ENCODE measurements at regions not wholly inside any gene's neighbourhood (a gene's known extent, or its start where the extent isn't known, plus 50 kb on each side); places are given as distances from the start of the nearest gene placed in this dataset.

- DNase-seq = no peak
- no peak for ATAC-seq (ENCODE audit: low FRiP score)
- Histone ChIP-seq H3K27me3 (ENCODE audit: control insufficient read depth in 1 of 2, insufficient read depth in 2 of 2, low read length in 1 of 2) (no peaks in the 10 kb centered on the region), H3K4me3 (ENCODE audit: low read length in 2 of 2) (no peak overlapping the region), H3K4me1 (ENCODE audit: control insufficient read depth in 1 of 2, insufficient read depth in 2 of 2, low read length in 2 of 2) (peaks cover 0 to 4% of the 10 kb centered on the region in 2 donors), H3K9me3 (ENCODE audit: control insufficient read depth, low read length) (no peaks in the 10 kb centered on the region), H3K27ac (ENCODE audit: low read depth in 1 of 2, low read length in 2 of 2) (no peak overlapping the region), H3K36me3 (ENCODE audit: control insufficient read depth in 1 of 2, insufficient read depth in 2 of 2, low read length in 1 of 2) (no peaks in the 10 kb centered on the region)
- intact Hi-C loops (cut with DNase I) = no loop called here
Measured at GRCh38 chr10:90197766-90198165, 496.4 kb downstream of the KIF20B start.

DNA sequence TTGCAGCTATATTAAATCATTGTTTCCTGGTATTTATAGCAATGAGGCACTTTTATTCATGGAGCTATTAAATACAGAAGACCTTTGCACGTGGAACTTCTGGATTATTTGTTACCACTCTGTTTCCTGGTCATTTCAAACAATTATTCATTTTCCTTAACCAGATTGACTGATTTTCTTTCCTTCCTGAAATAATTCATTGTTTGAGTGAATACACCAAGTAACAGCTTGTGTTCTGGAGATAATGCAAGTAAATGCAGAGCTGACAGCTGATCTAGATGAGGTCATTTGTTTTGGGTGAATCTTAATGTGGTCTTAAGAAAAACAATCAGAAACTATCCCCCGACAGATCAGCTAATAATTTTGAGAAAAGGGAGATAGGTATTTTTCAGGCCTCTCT is 497.7 kb downstream of the KIF20B start:
- H3K4me1 ChIP-seq (ENCODE audit: control insufficient read depth in 1 of 2, insufficient read depth in 2 of 2, low read length in 2 of 2) = peaks cover 0 to 4% of the 10 kb centered on the region in 2 donors
- no peak overlapping the region for H3K4me3 ChIP-seq (ENCODE audit: low read length in 2 of 2)
- DNase-seq (no peak), ATAC-seq (ENCODE audit: low FRiP score) (no peak)
- intact Hi-C loops (cut with DNase I) = no loop called here
- H3K36me3 ChIP-seq (ENCODE audit: control insufficient read depth in 1 of 2, insufficient read depth in 2 of 2, low read length in 1 of 2) = no peaks in the 10 kb centered on the region
- H3K27ac ChIP-seq (ENCODE audit: low read depth in 1 of 2, low read length in 2 of 2) = no peak overlapping the region
- 69 to 79% methylated on average over 2 of the region's 2 CpGs for WGBS, 2 donors
- no peaks in the 10 kb centered on the region for H3K27me3 ChIP-seq (ENCODE audit: control insufficient read depth in 1 of 2, insufficient read depth in 2 of 2, low read length in 1 of 2)
- no peaks in the 10 kb centered on the region for H3K9me3 ChIP-seq (ENCODE audit: control insufficient read depth, low read length)

DNA sequence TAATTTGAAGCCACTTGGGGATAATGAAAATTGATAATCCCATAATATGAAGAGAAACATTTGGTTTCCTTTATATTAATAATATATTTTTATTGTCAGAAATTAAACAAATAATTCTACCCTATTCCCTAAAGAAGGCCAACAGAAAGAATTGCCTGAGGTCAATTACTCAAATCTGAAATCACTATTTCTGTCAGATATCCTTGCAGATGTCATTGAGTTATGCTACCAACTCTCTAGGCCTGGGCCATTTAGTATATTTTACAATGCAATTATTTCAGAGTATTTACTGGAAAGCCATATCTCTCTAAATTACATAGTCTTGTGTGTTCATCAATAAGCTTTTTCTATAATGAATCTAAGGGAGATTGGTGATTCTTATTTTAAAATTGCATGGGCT is 498.1 kb downstream of the KIF20B start:
- ATAC-seq (ENCODE audit: low FRiP score) (no peak), DNase-seq (no peak)
- H3K4me3 ChIP-seq (ENCODE audit: low read length in 2 of 2) = no peak overlapping the region

GRCh38 chr10:90204131-90204955 is 503.0 kb downstream of the KIF20B start:
- WGBS, 2 donors = 77 to 79% methylated on average over 6 of the region's 6 CpGs
- Histone ChIP-seq H3K9me3 (ENCODE audit: control insufficient read depth, low read length) (no peaks in the 10 kb centered on the region), H3K4me3 (ENCODE audit: low read length in 2 of 2) (no peak overlapping the region), H3K27me3 (ENCODE audit: control insufficient read depth in 1 of 2, insufficient read depth in 2 of 2, low read length in 1 of 2) (no peaks in the 10 kb centered on the region), H3K4me1 (ENCODE audit: control insufficient read depth in 1 of 2, insufficient read depth in 2 of 2, low read length in 2 of 2) (no peaks in the 10 kb centered on the region), H3K27ac (ENCODE audit: low read depth in 1 of 2, low read length in 2 of 2) (no peak overlapping the region), H3K36me3 (ENCODE audit: control insufficient read depth in 1 of 2, insufficient read depth in 2 of 2, low read length in 1 of 2) (no peaks in the 10 kb centered on the region)
- intact Hi-C loops (cut with DNase I) = no loop called here
- no peak for DNase-seq
- no peak for ATAC-seq (ENCODE audit: low FRiP score)

More for the DNA sequence above, 498.1 kb downstream of the KIF20B start:
- intact Hi-C loops (cut with DNase I) = no loop called here
- no peaks in the 10 kb centered on the region for H3K27me3 ChIP-seq (ENCODE audit: control insufficient read depth in 1 of 2, insufficient read depth in 2 of 2, low read length in 1 of 2)
- peaks cover 0 to 4% of the 10 kb centered on the region in 2 donors for H3K4me1 ChIP-seq (ENCODE audit: control insufficient read depth in 1 of 2, insufficient read depth in 2 of 2, low read length in 2 of 2)
- no peak overlapping the region for H3K27ac ChIP-seq (ENCODE audit: low read depth in 1 of 2, low read length in 2 of 2)
- no peaks in the 10 kb centered on the region for H3K9me3 ChIP-seq (ENCODE audit: control insufficient read depth, low read length)
- no peaks in the 10 kb centered on the region for H3K36me3 ChIP-seq (ENCODE audit: control insufficient read depth in 1 of 2, insufficient read depth in 2 of 2, low read length in 1 of 2)

DNA sequence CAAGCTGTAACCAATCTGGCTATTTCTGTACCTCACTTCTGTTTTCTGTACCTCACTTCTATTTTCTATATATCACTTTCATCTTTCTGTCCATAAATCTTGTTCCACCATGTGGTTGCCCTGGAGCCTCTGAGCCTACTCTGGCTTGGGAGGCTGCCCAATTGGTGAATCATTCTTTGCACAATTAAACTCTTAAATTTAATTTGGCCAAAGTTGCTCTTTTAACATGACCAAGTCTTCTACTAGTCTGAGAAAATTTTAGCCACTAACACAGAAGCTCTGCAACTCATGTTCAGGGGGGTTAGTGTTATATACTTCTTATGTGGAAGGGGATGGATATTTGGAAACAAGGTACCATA is 503.5 kb downstream of the KIF20B start:
- ATAC-seq (ENCODE audit: low FRiP score) = no peak

DNA sequence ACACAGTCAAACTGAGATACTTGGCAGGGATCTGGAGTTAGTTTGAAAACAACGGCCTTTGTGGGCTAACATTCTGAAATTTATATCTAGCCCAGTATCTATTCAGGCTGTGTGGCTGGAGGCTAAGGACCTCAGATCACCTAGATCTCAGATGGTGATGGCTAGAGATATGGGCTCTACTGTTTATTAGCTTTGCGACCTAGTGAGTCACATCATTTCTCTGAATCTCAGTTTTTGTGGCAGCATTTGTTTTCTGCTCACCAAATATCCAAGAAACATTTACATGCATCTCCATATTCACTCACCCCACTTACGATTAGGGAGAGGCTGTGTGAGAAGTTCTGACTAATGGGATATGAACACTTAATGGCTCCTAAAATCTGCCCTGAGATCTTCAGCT is 503.9 kb downstream of the KIF20B start:
- 91 to 94% methylated on average over 3 of the region's 3 CpGs for WGBS, 2 donors
- Histone ChIP-seq H3K9me3 (ENCODE audit: control insufficient read depth, low read length) (no peaks in the 10 kb centered on the region), H3K4me1 (ENCODE audit: control insufficient read depth in 1 of 2, insufficient read depth in 2 of 2, low read length in 2 of 2) (no peaks in the 10 kb centered on the region), H3K27ac (ENCODE audit: low read depth in 1 of 2, low read length in 2 of 2) (no peak overlapping the region), H3K36me3 (ENCODE audit: control insufficient read depth in 1 of 2, insufficient read depth in 2 of 2, low read length in 1 of 2) (no peaks in the 10 kb centered on the region), H3K27me3 (ENCODE audit: control insufficient read depth in 1 of 2, insufficient read depth in 2 of 2, low read length in 1 of 2) (no peaks in the 10 kb centered on the region), H3K4me3 (ENCODE audit: low read length in 2 of 2) (no peak overlapping the region)
- ATAC-seq (ENCODE audit: low FRiP score) (no peak), DNase-seq (no peak)
- intact Hi-C loops (cut with DNase I) = no loop called here

More for the DNA sequence above, 503.5 kb downstream of the KIF20B start:
- H3K4me3 ChIP-seq (ENCODE audit: low read length in 2 of 2) = no peak overlapping the region
- intact Hi-C loops (cut with DNase I) = no loop called here
- H3K4me1 ChIP-seq (ENCODE audit: control insufficient read depth in 1 of 2, insufficient read depth in 2 of 2, low read length in 2 of 2) = no peaks in the 10 kb centered on the region
- H3K27ac ChIP-seq (ENCODE audit: low read depth in 1 of 2, low read length in 2 of 2) = no peak overlapping the region
- H3K27me3 ChIP-seq (ENCODE audit: control insufficient read depth in 1 of 2, insufficient read depth in 2 of 2, low read length in 1 of 2) = no peaks in the 10 kb centered on the region
- no peak for DNase-seq
- no peaks in the 10 kb centered on the region for H3K36me3 ChIP-seq (ENCODE audit: control insufficient read depth in 1 of 2, insufficient read depth in 2 of 2, low read length in 1 of 2)
- no peaks in the 10 kb centered on the region for H3K9me3 ChIP-seq (ENCODE audit: control insufficient read depth, low read length)

DNA sequence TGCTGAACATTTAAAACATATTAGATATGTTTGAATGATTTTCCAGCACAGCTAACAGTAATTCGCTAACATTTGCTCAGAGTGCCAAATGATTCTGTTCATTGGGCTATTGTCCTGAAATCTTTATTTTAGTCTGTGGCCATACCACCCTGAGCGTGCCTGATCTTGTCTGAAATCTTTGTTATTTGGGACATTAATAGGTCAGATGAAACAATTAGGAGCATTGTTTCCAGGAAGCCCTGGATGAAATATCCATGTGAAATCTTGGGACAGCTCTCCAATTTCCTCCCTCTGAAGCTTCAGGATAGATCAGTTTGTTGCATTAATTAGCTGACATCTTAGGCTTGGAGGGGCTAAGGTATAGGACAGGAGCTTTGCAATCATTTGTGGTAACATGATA is 512.0 kb downstream of the KIF20B start:
- Histone ChIP-seq H3K36me3 (ENCODE audit: control insufficient read depth in 1 of 2, insufficient read depth in 2 of 2, low read length in 1 of 2) (no peaks in the 10 kb centered on the region), H3K4me1 (ENCODE audit: control insufficient read depth in 1 of 2, insufficient read depth in 2 of 2, low read length in 2 of 2) (no peaks in the 10 kb centered on the region), H3K27me3 (ENCODE audit: control insufficient read depth in 1 of 2, insufficient read depth in 2 of 2, low read length in 1 of 2) (no peaks in the 10 kb centered on the region), H3K9me3 (ENCODE audit: control insufficient read depth, low read length) (no peaks in the 10 kb centered on the region), H3K4me3 (ENCODE audit: low read length in 2 of 2) (no peak overlapping the region), H3K27ac (ENCODE audit: low read depth in 1 of 2, low read length in 2 of 2) (no peak overlapping the region)
- DNase-seq (no peak), ATAC-seq (ENCODE audit: low FRiP score) (no peak)
- 80 to 86% methylated on average over 2 of the region's 2 CpGs for WGBS, 2 donors
- intact Hi-C loops (cut with DNase I) = no loop called here

GRCh38 chr10:90218846-90219245 is 517.5 kb downstream of the KIF20B start:
- no peaks in the 10 kb centered on the region for H3K36me3 ChIP-seq (ENCODE audit: control insufficient read depth in 1 of 2, insufficient read depth in 2 of 2, low read length in 1 of 2)
- H3K4me3 ChIP-seq (ENCODE audit: low read length in 2 of 2) = no peak overlapping the region
- H3K4me1 ChIP-seq (ENCODE audit: control insufficient read depth in 1 of 2, insufficient read depth in 2 of 2, low read length in 2 of 2) = no peaks in the 10 kb centered on the region
- no peak for ATAC-seq (ENCODE audit: low FRiP score)
- no peaks in the 10 kb centered on the region for H3K9me3 ChIP-seq (ENCODE audit: control insufficient read depth, low read length)
- no peaks in the 10 kb centered on the region for H3K27me3 ChIP-seq (ENCODE audit: control insufficient read depth in 1 of 2, insufficient read depth in 2 of 2, low read length in 1 of 2)
- DNase-seq = no peak
- intact Hi-C loops (cut with DNase I) = no loop called here
- H3K27ac ChIP-seq (ENCODE audit: low read depth in 1 of 2, low read length in 2 of 2) = no peak overlapping the region

DNA sequence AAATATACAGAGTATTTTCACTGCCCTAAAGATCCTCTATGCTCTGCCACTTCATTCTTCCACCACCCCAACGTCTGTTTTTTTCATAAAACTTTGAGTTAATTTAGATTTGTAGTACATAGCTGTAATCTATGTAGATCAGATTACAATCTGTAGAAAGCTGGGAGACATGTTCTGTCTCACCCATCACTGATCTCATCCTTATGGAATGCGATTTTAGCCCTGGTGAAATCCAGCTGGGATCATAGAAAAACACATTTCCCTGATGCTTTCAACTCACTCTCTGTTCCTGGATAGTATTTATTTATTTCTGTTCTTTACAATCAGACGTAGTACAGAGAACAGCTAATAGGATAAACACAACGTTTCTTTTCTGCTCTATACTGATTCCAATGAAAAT is 521.0 kb downstream of the KIF20B start:
- Histone ChIP-seq H3K4me3 (ENCODE audit: low read length in 2 of 2) (peak overlapping the region in 1 of 2 donors; percentile 10), H3K27me3 (ENCODE audit: control insufficient read depth in 1 of 2, insufficient read depth in 2 of 2, low read length in 1 of 2) (no peaks in the 10 kb centered on the region), H3K36me3 (ENCODE audit: control insufficient read depth in 1 of 2, insufficient read depth in 2 of 2, low read length in 1 of 2) (no peaks in the 10 kb centered on the region), H3K4me1 (ENCODE audit: control insufficient read depth in 1 of 2, insufficient read depth in 2 of 2, low read length in 2 of 2) (no peaks in the 10 kb centered on the region), H3K9me3 (ENCODE audit: control insufficient read depth, low read length) (no peaks in the 10 kb centered on the region), H3K27ac (ENCODE audit: low read depth in 1 of 2, low read length in 2 of 2) (no peak overlapping the region)
- ATAC-seq (ENCODE audit: low FRiP score) (no peak), DNase-seq (no peak)
- 8 to 9% methylated on average over 4 of the region's 4 CpGs for WGBS, 2 donors
- intact Hi-C loops (cut with DNase I) = no loop called here

Data from aorta (tissue), 5 donors.